ENCODE measurements at regions not wholly inside any gene's neighbourhood (a gene's known extent, or its start where the extent isn't known, plus 50 kb on each side); places are given as distances from the start of the nearest gene placed in this dataset.

DNA sequence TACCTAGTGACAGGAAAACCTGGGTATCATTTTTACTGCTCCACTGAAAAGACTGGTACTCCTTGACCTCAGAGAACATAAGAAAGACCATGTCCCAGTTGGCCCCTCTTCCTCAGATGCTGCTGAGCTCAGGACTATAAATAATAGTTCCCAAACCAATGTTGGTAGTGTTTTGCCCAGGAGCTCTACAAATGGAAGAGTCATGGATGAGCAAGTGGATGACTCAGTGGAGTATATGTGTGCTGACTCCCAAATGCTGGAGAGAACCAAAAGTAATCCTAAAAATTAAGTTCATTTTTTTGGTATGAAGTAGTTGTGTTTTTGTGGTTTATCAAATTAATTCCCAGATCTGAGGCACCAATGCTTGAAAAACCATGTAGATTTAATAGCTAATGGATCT, 482.0 kb downstream of the KCNA4 start:
- ATAC-seq (no peak), DNase-seq (no peak)
- H3K4me3 Mint-ChIP-seq, result no peak overlapping the region
- no peaks in the 10 kb centered on the region for H3K36me3 Mint-ChIP-seq (ENCODE audit: low read depth)
- ChIA-PET CTCF (no interaction called here), POLR2A (no interaction called here)
- no peak overlapping the region for H3K27ac Mint-ChIP-seq
- no peaks in the 10 kb centered on the region for H3K27me3 Mint-ChIP-seq
- no peaks in the 10 kb centered on the region for H3K4me1 Mint-ChIP-seq (ENCODE audit: low read depth)
- H3K9me3 Mint-ChIP-seq, result peaks cover 5% of the 10 kb centered on the region
- no peak for TF ChIP-seq CTCF (IDR thresholded peaks at IDR 0.05)
- intact Hi-C loops (cut with micrococcal nuclease), result no loop called here

DNA sequence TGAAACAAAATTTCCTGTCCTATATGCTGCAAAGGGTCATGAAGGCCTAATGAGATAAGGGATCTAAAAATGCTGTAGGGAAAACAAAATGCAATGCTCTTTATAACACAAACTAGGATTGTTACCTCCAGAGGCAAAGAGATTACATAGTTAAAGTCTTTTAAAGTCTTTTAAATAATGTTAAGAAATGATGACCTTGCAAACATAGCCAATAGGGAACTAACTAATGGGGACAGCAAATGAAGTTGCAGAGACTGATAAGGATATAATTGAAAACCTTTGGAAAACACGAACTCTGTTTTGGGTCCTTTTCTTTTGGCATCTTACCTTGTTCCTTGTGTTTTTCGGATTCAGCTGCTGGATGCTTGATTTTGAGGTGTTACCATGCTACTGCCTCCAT, 485.9 kb downstream of the KCNA4 start:
- DNase-seq (no peak), ATAC-seq (no peak)
- Mint-ChIP-seq H3K9me3 (peaks cover 8% of the 10 kb centered on the region), H3K36me3 (ENCODE audit: low read depth) (no peaks in the 10 kb centered on the region), H3K4me3 (no peak overlapping the region), H3K27me3 (no peaks in the 10 kb centered on the region), H3K27ac (no peak overlapping the region), H3K4me1 (ENCODE audit: low read depth) (no peaks in the 10 kb centered on the region)
- POLR2A ChIA-PET, result no interaction called here
- intact Hi-C loops (cut with micrococcal nuclease), result no loop called here
- CTCF ChIA-PET, result no interaction called here
- TF ChIP-seq CTCF (IDR thresholded peaks at IDR 0.05), result no peak

- H3K27me3 Mint-ChIP-seq, result no peaks in the 10 kb centered on the region
- H3K4me1 Mint-ChIP-seq (ENCODE audit: low read depth), result no peaks in the 10 kb centered on the region
- H3K4me3 Mint-ChIP-seq, result no peak overlapping the region
- intact Hi-C loops (cut with micrococcal nuclease), result no loop called here
- CTCF ChIA-PET, result interaction anchor here (0.6 kb wide), 1 partner anchor 476 kb away, joined by 3 read pairs; no protein-coding TSS in a partner anchor
- POLR2A ChIA-PET, result no interaction called here
- ATAC-seq (no peak), DNase-seq (no peak)
- no peaks in the 10 kb centered on the region for H3K36me3 Mint-ChIP-seq (ENCODE audit: low read depth)
- no peak overlapping the region for H3K27ac Mint-ChIP-seq
- TF ChIP-seq CTCF (IDR thresholded peaks at IDR 0.05), result no peak
- H3K9me3 Mint-ChIP-seq, result peaks cover 9% of the 10 kb centered on the region
Measured at GRCh38 chr11:29527391-29527936, 489.4 kb downstream of the KCNA4 start.

DNA sequence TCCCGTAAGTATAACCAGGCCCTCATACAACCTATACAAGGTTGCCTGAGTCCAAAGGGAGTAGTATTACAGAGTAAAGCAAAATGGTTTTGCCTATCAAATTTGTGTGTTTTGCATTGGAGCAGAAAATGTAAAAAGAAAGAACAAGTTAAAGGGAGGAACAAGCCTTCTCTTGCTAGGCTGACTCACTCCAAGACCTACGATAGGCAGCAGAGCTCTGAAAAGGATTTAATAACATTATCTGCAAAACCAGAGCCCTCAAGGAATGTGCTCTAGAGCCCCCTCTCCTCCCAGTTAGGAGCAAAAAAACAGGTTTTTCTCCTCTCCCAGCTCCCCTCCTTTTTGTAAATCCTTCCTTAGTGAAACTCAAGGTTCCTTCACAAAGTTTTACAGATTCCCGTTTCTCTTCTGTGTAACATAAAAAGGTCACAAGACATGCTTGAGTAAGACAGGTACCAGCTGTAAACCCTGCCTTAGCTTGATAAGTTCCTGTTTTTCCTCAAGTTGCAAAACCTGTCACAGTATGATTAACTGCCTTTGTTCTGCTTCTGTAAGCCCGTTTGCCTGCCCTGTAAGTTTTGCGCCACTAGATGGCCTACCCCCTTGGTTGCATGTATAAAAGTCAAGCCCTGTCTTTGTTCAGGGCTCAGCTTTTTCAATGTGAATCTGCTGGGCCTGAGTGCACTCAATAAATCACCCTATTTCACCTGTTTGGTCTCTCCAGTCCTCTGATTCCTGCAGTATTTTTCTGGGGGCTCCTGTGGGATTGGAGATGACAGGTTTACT, 498.2 kb downstream of the KCNA4 start:
- H3K27ac Mint-ChIP-seq, result no peak overlapping the region
- no peak overlapping the region for H3K4me3 Mint-ChIP-seq
- H3K27me3 Mint-ChIP-seq, result no peaks in the 10 kb centered on the region
- ChIA-PET POLR2A (no interaction called here), CTCF (interaction anchor here (0.7 kb wide), 1 partner anchor 12 kb away, joined by 3 read pairs; no protein-coding TSS in a partner anchor)
- TF ChIP-seq CTCF (IDR thresholded peaks at IDR 0.05), result no peak
- no peak for ATAC-seq
- intact Hi-C loops (cut with micrococcal nuclease), result no loop called here
- no peak for DNase-seq
- H3K4me1 Mint-ChIP-seq (ENCODE audit: low read depth), result no peaks in the 10 kb centered on the region
- H3K36me3 Mint-ChIP-seq (ENCODE audit: low read depth), result no peaks in the 10 kb centered on the region
- H3K9me3 Mint-ChIP-seq, result peaks cover 30% of the 10 kb centered on the region

DNA sequence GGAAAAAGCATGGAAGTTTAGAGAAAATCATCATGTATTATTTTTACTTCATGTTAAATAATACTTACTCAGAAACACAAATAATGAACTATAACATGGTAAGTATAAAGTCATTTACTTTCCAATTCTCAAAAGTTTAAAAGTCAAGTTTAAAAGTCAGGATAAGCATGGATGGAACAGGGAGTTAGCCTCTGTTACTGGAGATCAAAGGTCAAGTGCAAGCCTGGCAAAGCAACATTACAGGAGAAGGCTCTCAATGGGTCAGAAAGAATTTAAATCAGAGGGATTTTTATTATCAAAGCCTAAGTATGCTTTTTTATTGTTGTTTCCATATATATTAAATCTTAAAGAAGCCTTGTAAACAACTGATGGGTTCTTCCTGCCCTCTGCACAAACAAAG, 505.4 kb downstream of the KCNA4 start:
- intact Hi-C loops (cut with micrococcal nuclease), result no loop called here
- peaks cover 2% of the 10 kb centered on the region for H3K9me3 Mint-ChIP-seq
- no peak overlapping the region for H3K4me3 Mint-ChIP-seq
- H3K27me3 Mint-ChIP-seq, result no peaks in the 10 kb centered on the region
- no peak for DNase-seq
- ATAC-seq, result no peak
- no peaks in the 10 kb centered on the region for H3K4me1 Mint-ChIP-seq (ENCODE audit: low read depth)
- ChIA-PET POLR2A (no interaction called here), CTCF (no interaction called here)
- no peak for TF ChIP-seq CTCF (IDR thresholded peaks at IDR 0.05)
- H3K27ac Mint-ChIP-seq, result no peak overlapping the region
- H3K36me3 Mint-ChIP-seq (ENCODE audit: low read depth), result no peaks in the 10 kb centered on the region

All from activated CD8-positive, alpha-beta T cell treated with anti-CD3 and anti-CD28 coated beads for 36 hours (primary cell).